GM23338 (cell line): ENCODE measurements at regions not wholly inside any gene's neighbourhood (a gene's known extent, or its start where the extent isn't known, plus 50 kb on each side); places are given as distances from the start of the nearest gene placed in this dataset.

Source experiments
- ATAC-seq: fragments of 200-7000 bp; cut with Tn5 transposase; 3 replicates; pipeline ENCODE4 v1.9.1; 2020
- DNase-seq: peaks from one replicate; pipeline ENCODE4 v3.0.0-alpha.2; 2015; ENCODE audit warnings: low spot score
- H2AFZ ChIP-seq: fragments of 200-600 bp; sonication (generic); 2 replicates; pipeline ENCODE4 v1.8.0; 2016; ENCODE audit warnings: antibody characterized with exemption, mild to moderate bottlenecking, moderate library complexity
- H3F3A ChIP-seq: fragments of 200-600 bp; sonication (generic); replicated peaks from 2 replicates; pipeline ENCODE4 v1.8.0; 2017; ENCODE audit warnings: antibody characterized with exemption, mixed run types, low read depth
- H3K27ac ChIP-seq: fragments of 200-600 bp; sonication (generic); 2 replicates; pipeline ENCODE4 v1.6.1; 2016; ENCODE audit warnings: low read depth
- H3K27me3 ChIP-seq: fragments of 200-600 bp; sonication (generic); 2 replicates; pipeline ENCODE4 v1.8.0; 2016; ENCODE audit warnings: mild to moderate bottlenecking, mixed run types, moderate library complexity; ENCODE audit not compliant: insufficient read depth
- H3K36me3 ChIP-seq: fragments of 200-600 bp; sonication (generic); 2 replicates; pipeline ENCODE4 v1.8.0; 2016; ENCODE audit warnings: mild to moderate bottlenecking; ENCODE audit not compliant: insufficient read depth
- H3K4me1 ChIP-seq: fragments of 200-600 bp; sonication (generic); 2 replicates; pipeline ENCODE4 v1.8.0; 2016; ENCODE audit warnings: mild to moderate bottlenecking, moderate library complexity; ENCODE audit not compliant: insufficient read depth
- H3K4me2 ChIP-seq: fragments of 200-600 bp; sonication (generic); 2 replicates; pipeline ENCODE4 v1.7.1; 2017; ENCODE audit warnings: mixed run types
- H3K4me3 ChIP-seq: fragments of 200-600 bp; sonication (generic); 2 replicates; pipeline ENCODE4 v1.6.1; 2016; ENCODE audit warnings: mixed run types
- H3K79me2 ChIP-seq: fragments of 200-600 bp; sonication (generic); replicated peaks from 2 replicates; pipeline ENCODE4 v1.8.0; 2017; ENCODE audit warnings: mild to moderate bottlenecking; ENCODE audit not compliant: insufficient read depth
- H3K9me2 ChIP-seq: fragments of 200-600 bp; sonication (generic); 2 replicates; pipeline ENCODE4 v1.8.0; 2017; ENCODE audit not compliant: insufficient read depth
- H4K20me1 ChIP-seq: fragments of 200-600 bp; sonication (generic); replicated peaks from 2 replicates; pipeline ENCODE4 v1.8.0; 2017; ENCODE audit warnings: mild to moderate bottlenecking; ENCODE audit not compliant: insufficient read depth
- H3K27ac Mint-ChIP-seq: 2 replicates; pipeline ENCODE4 v1.8.0; 2020; ENCODE audit warnings: inconsistent platforms, mild to moderate bottlenecking, moderate library complexity, mixed read lengths
- H3K27me3 Mint-ChIP-seq: 3 replicates; pipeline ENCODE4 v1.8.0; 2022; ENCODE audit warnings: low read depth, mild to moderate bottlenecking, moderate library complexity, mixed read lengths, inconsistent platforms; ENCODE audit not compliant: insufficient read depth, poor library complexity
- H3K36me3 Mint-ChIP-seq: 3 replicates; pipeline ENCODE4 v1.8.0; 2021; ENCODE audit warnings: low read depth, mild to moderate bottlenecking, inconsistent platforms, moderate library complexity, mixed read lengths
- H3K4me1 Mint-ChIP-seq: 3 replicates; pipeline ENCODE4 v1.8.0; 2020; ENCODE audit warnings: mild to moderate bottlenecking, inconsistent platforms, mixed read lengths
- H3K4me3 Mint-ChIP-seq: 3 replicates; pipeline ENCODE4 v1.8.0; 2021; ENCODE audit warnings: moderate library complexity, mild to moderate bottlenecking, inconsistent platforms, mixed read lengths
- H3K9me3 Mint-ChIP-seq: 3 replicates; pipeline ENCODE4 v1.8.0; 2020; ENCODE audit warnings: moderate library complexity, mild to moderate bottlenecking, inconsistent platforms, mixed read lengths
- CREB1 ChIP-seq: fragments of 250-450 bp; sonication (Bioruptor Pico); IDR thresholded peaks from 2 replicates; pipeline ENCODE4 v1.5.0; 2020; ENCODE audit warnings: low read depth, mild to moderate bottlenecking, moderate library complexity
- EZH2 ChIP-seq: fragments of 200-600 bp; sonication (generic); IDR thresholded peaks from one replicate; pipeline ENCODE4 v1.8.0; 2017; ENCODE audit warnings: antibody characterized with exemption, mild to moderate bottlenecking, low read depth; ENCODE audit not compliant: unreplicated experiment
- EZH2phosphoT487 ChIP-seq: fragments of 200-600 bp; sonication (generic); IDR thresholded peaks from one replicate; pipeline ENCODE4 v1.8.1; 2018; ENCODE audit warnings: antibody characterized with exemption; ENCODE audit not compliant: unreplicated experiment
- JUNB ChIP-seq: IDR thresholded peaks from one replicate; pipeline ENCODE4 v1.6.1; 2016; ENCODE audit warnings: antibody characterized with exemption; ENCODE audit not compliant: unreplicated experiment
- NANOG ChIP-seq: IDR thresholded peaks from 2 replicates; pipeline ENCODE4 v1.6.1; 2016; ENCODE audit warnings: antibody characterized with exemption, borderline replicate concordance
- POLR2AphosphoS5 ChIP-seq: IDR thresholded peaks from 2 replicates; pipeline ENCODE4 v1.6.1; 2016; ENCODE audit warnings: antibody characterized with exemption, low read depth
- STAT1 ChIP-seq: IDR thresholded peaks from one replicate; pipeline ENCODE4 v1.6.1; 2016; ENCODE audit warnings: antibody characterized with exemption; ENCODE audit not compliant: unreplicated experiment
- ZNF114 ChIP-seq: fragments of 250-450 bp; sonication (Bioruptor Pico); IDR thresholded peaks from 2 replicates; pipeline ENCODE4 v1.5.0; 2020; ENCODE audit warnings: mild to moderate bottlenecking, moderate library complexity
- ZNF331 ChIP-seq: fragments of 250-450 bp; sonication (Bioruptor Pico); IDR thresholded peaks from 2 replicates; pipeline ENCODE4 v1.5.0; 2020; ENCODE audit warnings: low read depth, mild to moderate bottlenecking, moderate library complexity
- TF ChIP-seq, protein P1 (sequence below), 2 experiments: fragments of 200-600 bp in 1 of 2; sonication (generic) in 1 of 2; conservative IDR thresholded peaks; 2 replicates each; pipeline versions ENCODE4 v1.5.1 to v1.6.1; 2016 to 2017; ENCODE audit warnings: antibody characterized with exemption in 2 of 2, low read depth in 2 of 2, mild to moderate bottlenecking in 2 of 2, moderate library complexity in 1 of 2
- TF ChIP-seq, protein P2 (sequence below): IDR thresholded peaks from 2 replicates; pipeline ENCODE4 v1.6.1; 2016; ENCODE audit warnings: antibody characterized with exemption
- TF ChIP-seq, protein P3 (sequence below): IDR thresholded peaks from one replicate; pipeline ENCODE4 v1.6.1; 2018; ENCODE audit warnings: antibody characterized with exemption; ENCODE audit not compliant: unreplicated experiment
- TF ChIP-seq, protein P4 (sequence below): fragments of 250-450 bp; sonication (Bioruptor Pico); IDR thresholded peaks from 2 replicates; pipeline ENCODE4 v1.5.0; 2020; ENCODE audit warnings: mild to moderate bottlenecking, moderate library complexity

DNA sequence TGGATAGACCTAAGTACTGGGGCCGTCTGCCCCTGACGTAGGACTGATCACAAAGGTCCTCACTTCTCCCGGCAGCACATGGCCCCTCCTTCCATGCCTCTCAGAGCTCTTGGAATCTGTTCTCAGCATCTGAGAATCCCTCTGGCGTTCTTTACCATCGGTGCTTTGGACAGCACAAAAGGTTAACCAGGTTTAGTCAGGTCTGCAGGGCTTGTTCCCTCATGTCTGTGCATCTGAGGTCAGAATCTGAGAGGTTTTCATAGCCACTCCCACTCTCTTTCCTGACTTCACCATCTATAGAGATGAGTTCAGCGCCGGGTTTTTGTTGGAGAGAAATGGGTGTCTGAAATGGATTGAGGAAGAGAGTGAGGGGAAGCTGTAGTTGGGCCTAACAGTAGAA lies 130.0 kb upstream of the ARHGAP5 start:
- H3F3A ChIP-seq = no peaks in the 10 kb centered on the region
- Mint-ChIP-seq H3K4me1 (peaks cover 20% of the 10 kb centered on the region), H3K4me3 (no peak overlapping the region), H3K36me3 (no peaks in the 10 kb centered on the region), H3K27ac (no peak overlapping the region), H3K27me3 (peaks cover 7% of the 10 kb centered on the region), H3K9me3 (no peaks in the 10 kb centered on the region)
- H3K36me3 ChIP-seq = no peaks in the 10 kb centered on the region
- H3K4me2 ChIP-seq = no peak overlapping the region
- no peak for ATAC-seq
- no peak overlapping the region for H3K27ac ChIP-seq
- peaks cover 13% of the 10 kb centered on the region for H3K4me1 ChIP-seq
- peak overlapping the region; percentile 90 for H2AFZ ChIP-seq
- no peak overlapping the region for H3K4me3 ChIP-seq
- no peak for DNase-seq
- H3K27me3 ChIP-seq = no peaks in the 10 kb centered on the region
- TF ChIP-seq NANOG (no peak), CREB1 (CRISPR knock-in tag) (no peak), EZH2 (no peak), ZNF331 (CRISPR knock-in tag) (no peak), POLR2AphosphoS5 (no peak), ZNF114 (CRISPR knock-in tag) (no peak), JUNB (no peak), STAT1 (no peak), EZH2phosphoT487 (no peak)
- TF ChIP-seq, protein P1, sequence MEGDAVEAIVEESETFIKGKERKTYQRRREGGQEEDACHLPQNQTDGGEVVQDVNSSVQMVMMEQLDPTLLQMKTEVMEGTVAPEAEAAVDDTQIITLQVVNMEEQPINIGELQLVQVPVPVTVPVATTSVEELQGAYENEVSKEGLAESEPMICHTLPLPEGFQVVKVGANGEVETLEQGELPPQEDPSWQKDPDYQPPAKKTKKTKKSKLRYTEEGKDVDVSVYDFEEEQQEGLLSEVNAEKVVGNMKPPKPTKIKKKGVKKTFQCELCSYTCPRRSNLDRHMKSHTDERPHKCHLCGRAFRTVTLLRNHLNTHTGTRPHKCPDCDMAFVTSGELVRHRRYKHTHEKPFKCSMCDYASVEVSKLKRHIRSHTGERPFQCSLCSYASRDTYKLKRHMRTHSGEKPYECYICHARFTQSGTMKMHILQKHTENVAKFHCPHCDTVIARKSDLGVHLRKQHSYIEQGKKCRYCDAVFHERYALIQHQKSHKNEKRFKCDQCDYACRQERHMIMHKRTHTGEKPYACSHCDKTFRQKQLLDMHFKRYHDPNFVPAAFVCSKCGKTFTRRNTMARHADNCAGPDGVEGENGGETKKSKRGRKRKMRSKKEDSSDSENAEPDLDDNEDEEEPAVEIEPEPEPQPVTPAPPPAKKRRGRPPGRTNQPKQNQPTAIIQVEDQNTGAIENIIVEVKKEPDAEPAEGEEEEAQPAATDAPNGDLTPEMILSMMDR (conservative IDR thresholded peaks at IDR 0.05; ENCODE audit: low read depth in 2 of 2) = no peak
- TF ChIP-seq, protein P2, sequence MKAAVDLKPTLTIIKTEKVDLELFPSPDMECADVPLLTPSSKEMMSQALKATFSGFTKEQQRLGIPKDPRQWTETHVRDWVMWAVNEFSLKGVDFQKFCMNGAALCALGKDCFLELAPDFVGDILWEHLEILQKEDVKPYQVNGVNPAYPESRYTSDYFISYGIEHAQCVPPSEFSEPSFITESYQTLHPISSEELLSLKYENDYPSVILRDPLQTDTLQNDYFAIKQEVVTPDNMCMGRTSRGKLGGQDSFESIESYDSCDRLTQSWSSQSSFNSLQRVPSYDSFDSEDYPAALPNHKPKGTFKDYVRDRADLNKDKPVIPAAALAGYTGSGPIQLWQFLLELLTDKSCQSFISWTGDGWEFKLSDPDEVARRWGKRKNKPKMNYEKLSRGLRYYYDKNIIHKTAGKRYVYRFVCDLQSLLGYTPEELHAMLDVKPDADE = no peak
- TF ChIP-seq, protein P3, sequence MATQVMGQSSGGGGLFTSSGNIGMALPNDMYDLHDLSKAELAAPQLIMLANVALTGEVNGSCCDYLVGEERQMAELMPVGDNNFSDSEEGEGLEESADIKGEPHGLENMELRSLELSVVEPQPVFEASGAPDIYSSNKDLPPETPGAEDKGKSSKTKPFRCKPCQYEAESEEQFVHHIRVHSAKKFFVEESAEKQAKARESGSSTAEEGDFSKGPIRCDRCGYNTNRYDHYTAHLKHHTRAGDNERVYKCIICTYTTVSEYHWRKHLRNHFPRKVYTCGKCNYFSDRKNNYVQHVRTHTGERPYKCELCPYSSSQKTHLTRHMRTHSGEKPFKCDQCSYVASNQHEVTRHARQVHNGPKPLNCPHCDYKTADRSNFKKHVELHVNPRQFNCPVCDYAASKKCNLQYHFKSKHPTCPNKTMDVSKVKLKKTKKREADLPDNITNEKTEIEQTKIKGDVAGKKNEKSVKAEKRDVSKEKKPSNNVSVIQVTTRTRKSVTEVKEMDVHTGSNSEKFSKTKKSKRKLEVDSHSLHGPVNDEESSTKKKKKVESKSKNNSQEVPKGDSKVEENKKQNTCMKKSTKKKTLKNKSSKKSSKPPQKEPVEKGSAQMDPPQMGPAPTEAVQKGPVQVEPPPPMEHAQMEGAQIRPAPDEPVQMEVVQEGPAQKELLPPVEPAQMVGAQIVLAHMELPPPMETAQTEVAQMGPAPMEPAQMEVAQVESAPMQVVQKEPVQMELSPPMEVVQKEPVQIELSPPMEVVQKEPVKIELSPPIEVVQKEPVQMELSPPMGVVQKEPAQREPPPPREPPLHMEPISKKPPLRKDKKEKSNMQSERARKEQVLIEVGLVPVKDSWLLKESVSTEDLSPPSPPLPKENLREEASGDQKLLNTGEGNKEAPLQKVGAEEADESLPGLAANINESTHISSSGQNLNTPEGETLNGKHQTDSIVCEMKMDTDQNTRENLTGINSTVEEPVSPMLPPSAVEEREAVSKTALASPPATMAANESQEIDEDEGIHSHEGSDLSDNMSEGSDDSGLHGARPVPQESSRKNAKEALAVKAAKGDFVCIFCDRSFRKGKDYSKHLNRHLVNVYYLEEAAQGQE = no peak
- TF ChIP-seq, protein P4, sequence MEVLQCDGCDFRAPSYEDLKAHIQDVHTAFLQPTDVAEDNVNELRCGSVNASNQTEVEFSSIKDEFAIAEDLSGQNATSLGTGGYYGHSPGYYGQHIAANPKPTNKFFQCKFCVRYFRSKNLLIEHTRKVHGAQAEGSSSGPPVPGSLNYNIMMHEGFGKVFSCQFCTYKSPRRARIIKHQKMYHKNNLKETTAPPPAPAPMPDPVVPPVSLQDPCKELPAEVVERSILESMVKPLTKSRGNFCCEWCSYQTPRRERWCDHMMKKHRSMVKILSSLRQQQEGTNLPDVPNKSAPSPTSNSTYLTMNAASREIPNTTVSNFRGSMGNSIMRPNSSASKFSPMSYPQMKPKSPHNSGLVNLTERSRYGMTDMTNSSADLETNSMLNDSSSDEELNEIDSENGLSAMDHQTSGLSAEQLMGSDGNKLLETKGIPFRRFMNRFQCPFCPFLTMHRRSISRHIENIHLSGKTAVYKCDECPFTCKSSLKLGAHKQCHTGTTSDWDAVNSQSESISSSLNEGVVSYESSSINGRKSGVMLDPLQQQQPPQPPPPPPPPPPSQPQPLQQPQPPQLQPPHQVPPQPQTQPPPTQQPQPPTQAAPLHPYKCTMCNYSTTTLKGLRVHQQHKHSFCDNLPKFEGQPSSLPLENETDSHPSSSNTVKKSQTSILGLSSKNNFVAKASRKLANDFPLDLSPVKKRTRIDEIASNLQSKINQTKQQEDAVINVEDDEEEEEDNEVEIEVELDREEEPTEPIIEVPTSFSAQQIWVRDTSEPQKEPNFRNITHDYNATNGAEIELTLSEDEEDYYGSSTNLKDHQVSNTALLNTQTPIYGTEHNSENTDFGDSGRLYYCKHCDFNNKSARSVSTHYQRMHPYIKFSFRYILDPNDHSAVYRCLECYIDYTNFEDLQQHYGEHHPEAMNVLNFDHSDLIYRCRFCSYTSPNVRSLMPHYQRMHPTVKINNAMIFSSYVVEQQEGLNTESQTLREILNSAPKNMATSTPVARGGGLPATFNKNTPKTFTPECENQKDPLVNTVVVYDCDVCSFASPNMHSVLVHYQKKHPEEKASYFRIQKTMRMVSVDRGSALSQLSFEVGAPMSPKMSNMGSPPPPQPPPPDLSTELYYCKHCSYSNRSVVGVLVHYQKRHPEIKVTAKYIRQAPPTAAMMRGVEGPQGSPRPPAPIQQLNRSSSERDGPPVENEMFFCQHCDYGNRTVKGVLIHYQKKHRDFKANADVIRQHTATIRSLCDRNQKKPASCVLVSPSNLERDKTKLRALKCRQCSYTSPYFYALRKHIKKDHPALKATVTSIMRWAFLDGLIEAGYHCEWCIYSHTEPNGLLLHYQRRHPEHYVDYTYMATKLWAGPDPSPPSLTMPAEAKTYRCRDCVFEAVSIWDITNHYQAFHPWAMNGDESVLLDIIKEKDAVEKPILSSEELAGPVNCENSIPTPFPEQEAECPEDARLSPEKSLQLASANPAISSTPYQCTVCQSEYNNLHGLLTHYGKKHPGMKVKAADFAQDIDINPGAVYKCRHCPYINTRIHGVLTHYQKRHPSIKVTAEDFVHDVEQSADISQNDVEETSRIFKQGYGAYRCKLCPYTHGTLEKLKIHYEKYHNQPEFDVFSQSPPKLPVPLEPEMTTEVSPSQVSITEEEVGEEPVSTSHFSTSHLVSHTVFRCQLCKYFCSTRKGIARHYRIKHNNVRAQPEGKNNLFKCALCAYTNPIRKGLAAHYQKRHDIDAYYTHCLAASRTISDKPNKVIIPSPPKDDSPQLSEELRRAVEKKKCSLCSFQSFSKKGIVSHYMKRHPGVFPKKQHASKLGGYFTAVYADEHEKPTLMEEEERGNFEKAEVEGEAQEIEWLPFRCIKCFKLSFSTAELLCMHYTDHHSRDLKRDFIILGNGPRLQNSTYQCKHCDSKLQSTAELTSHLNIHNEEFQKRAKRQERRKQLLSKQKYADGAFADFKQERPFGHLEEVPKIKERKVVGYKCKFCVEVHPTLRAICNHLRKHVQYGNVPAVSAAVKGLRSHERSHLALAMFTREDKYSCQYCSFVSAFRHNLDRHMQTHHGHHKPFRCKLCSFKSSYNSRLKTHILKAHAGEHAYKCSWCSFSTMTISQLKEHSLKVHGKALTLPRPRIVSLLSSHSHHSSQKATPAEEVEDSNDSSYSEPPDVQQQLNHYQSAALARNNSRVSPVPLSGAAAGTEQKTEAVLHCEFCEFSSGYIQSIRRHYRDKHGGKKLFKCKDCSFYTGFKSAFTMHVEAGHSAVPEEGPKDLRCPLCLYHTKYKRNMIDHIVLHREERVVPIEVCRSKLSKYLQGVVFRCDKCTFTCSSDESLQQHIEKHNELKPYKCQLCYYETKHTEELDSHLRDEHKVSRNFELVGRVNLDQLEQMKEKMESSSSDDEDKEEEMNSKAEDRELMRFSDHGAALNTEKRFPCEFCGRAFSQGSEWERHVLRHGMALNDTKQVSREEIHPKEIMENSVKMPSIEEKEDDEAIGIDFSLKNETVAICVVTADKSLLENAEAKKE = no peak
- no peaks in the 10 kb centered on the region for H3K9me2 ChIP-seq
- no peaks in the 10 kb centered on the region for H4K20me1 ChIP-seq
- H3K79me2 ChIP-seq = no peaks in the 10 kb centered on the region
